HG03280 (cell line): ENCODE measurements at regions not wholly inside any gene's neighbourhood (a gene's known extent, or its start where the extent isn't known, plus 50 kb on each side); places are given as distances from the start of the nearest gene placed in this dataset.

Experiments used
- ATAC-seq: cut with Tn5 transposase; IDR thresholded peaks from one replicate; pipeline ENCODE4 v1.9.1; 2021; ENCODE audit warnings: mild to moderate bottlenecking, moderate library complexity; ENCODE audit not compliant: unreplicated experiment

GRCh38 chr20:50339466-50339901 lies 148.9 kb downstream of the CEBPB start:
- no peak for ATAC-seq

- no peak for ATAC-seq
Observed at GRCh38 chr20:50340541-50340940, 149.9 kb downstream of the CEBPB start.

GRCh38 chr20:50341050-50341449 lies 150.4 kb downstream of the CEBPB start:
- no peak for ATAC-seq

GRCh38 chr20:50341880-50342637 lies 151.4 kb downstream of the CEBPB start:
- ATAC-seq: no peak

- no peak for ATAC-seq
Observed at GRCh38 chr20:50342638-50343102, 152.0 kb downstream of the CEBPB start.

- no peak for ATAC-seq
Observed at GRCh38 chr20:50343125-50343489, 152.5 kb downstream of the CEBPB start.

GRCh38 chr20:50343490-50344179 lies 153.0 kb downstream of the CEBPB start:
- ATAC-seq: no peak

GRCh38 chr20:50344232-50345071 lies 153.8 kb downstream of the CEBPB start:
- no peak for ATAC-seq

GRCh38 chr20:50345712-50346373 lies 155.2 kb downstream of the CEBPB start:
- no peak for ATAC-seq

- no peak for ATAC-seq
Observed at GRCh38 chr20:50346374-50347283, 156.0 kb downstream of the CEBPB start.

GRCh38 chr20:50347284-50348063 lies 156.8 kb downstream of the CEBPB start:
- no peak for ATAC-seq

GRCh38 chr20:50348096-50348495 lies 157.5 kb downstream of the CEBPB start:
- ATAC-seq: no peak

- no peak for ATAC-seq
Observed at GRCh38 chr20:50350510-50351249, 159.5 kb upstream of the PTPN1 start.

- ATAC-seq: no peak
Observed at GRCh38 chr20:50351541-50351940, 158.6 kb upstream of the PTPN1 start.

GRCh38 chr20:50353289-50353961 lies 156.8 kb upstream of the PTPN1 start:
- ATAC-seq: no peak

GRCh38 chr20:50354721-50355589 lies 155.2 kb upstream of the PTPN1 start:
- ATAC-seq: no peak
